Keratinocyte (primary cell): ENCODE measurements at regions not wholly inside any gene's neighbourhood (a gene's known extent, or its start where the extent isn't known, plus 50 kb on each side); places are given as distances from the start of the nearest gene placed in this dataset.

Source experiments
- DNase-seq: peaks from one replicate; pipeline ENCODE4 v3.0.0-alpha.2; 2011; ENCODE audit warnings: low read depth, missing footprints, low spot score
- FAIRE-seq: peaks from 2 replicates; lab custom pipeline; 2011; peaks lifted over from hg19 to GRCh38; lab: Jason Lieb, UNC
- H2AFZ ChIP-seq: 2 replicates; pipeline ENCODE4 v1.6.0; 2012; ENCODE audit warnings: low read length, control low read depth, inconsistent platforms; ENCODE audit not compliant: control insufficient read depth
- H3K27ac ChIP-seq: 2 replicates; pipeline ENCODE4 v1.5.1; 2011; ENCODE audit warnings: low read length; ENCODE audit not compliant: control insufficient read depth, insufficient read depth
- H3K27me3 ChIP-seq: 3 replicates; pipeline ENCODE4 v1.6.0; 2011; ENCODE audit warnings: low read length; ENCODE audit not compliant: control insufficient read depth, insufficient read depth; ENCODE audit errors: extremely low read depth
- H3K36me3 ChIP-seq, 2 experiments: 2 replicates in 1 of 2; 3 replicates in 1 of 2; pipeline ENCODE4 v1.5.1; 2011; ENCODE audit warnings: low read length in 2 of 2, mild to moderate bottlenecking in 1 of 2; ENCODE audit not compliant: control insufficient read depth in 2 of 2, insufficient read depth in 2 of 2; ENCODE audit errors: extremely low read depth in 1 of 2
- H3K4me1 ChIP-seq: 3 replicates; pipeline ENCODE4 v1.5.1; 2011; ENCODE audit warnings: low read length; ENCODE audit not compliant: control insufficient read depth, insufficient read depth; ENCODE audit errors: extremely low read depth
- H3K4me2 ChIP-seq: 3 replicates; pipeline ENCODE4 v1.6.0; 2011; ENCODE audit warnings: low read depth, low read length; ENCODE audit not compliant: control insufficient read depth, insufficient read depth; ENCODE audit errors: extremely low read depth
- H3K4me3 ChIP-seq, 3 experiments: fragments of 200-600 bp in 1 of 3; sonication (generic) in 1 of 3; 2 replicates in 2 of 3; 3 replicates in 1 of 3; pipeline ENCODE4 v1.5.1; 2011 to 2016; ENCODE audit warnings: low read length in 3 of 3, mild to moderate bottlenecking in 3 of 3, control low read depth in 2 of 3, inconsistent platforms in 1 of 3, low read depth in 1 of 3, mixed read lengths in 1 of 3, mixed run types in 1 of 3, moderate library complexity in 1 of 3; ENCODE audit not compliant: control insufficient read depth in 2 of 3, insufficient read depth in 2 of 3; ENCODE audit errors: extremely low read depth in 1 of 3
- H3K79me2 ChIP-seq: 2 replicates; pipeline ENCODE4 v1.6.0; 2012; ENCODE audit warnings: low read length; ENCODE audit not compliant: control insufficient read depth, insufficient read depth
- H3K9ac ChIP-seq: 3 replicates; pipeline ENCODE4 v1.6.0; 2011; ENCODE audit warnings: low read length; ENCODE audit not compliant: control insufficient read depth, insufficient read depth; ENCODE audit errors: extremely low read depth
- H3K9me1 ChIP-seq: 3 replicates; pipeline ENCODE4 v1.6.0; 2011; ENCODE audit warnings: low read length; ENCODE audit not compliant: control insufficient read depth, insufficient read depth; ENCODE audit errors: extremely low read depth
- H3K9me3 ChIP-seq: 2 replicates; pipeline ENCODE4 v1.5.1; 2012; ENCODE audit warnings: low read depth, low read length; ENCODE audit not compliant: control insufficient read depth
- H4K20me1 ChIP-seq: 3 replicates; pipeline ENCODE4 v1.6.0; 2011; ENCODE audit warnings: low read length; ENCODE audit not compliant: control insufficient read depth, insufficient read depth; ENCODE audit errors: extremely low read depth
- EZH2 ChIP-seq: IDR thresholded peaks from one replicate; pipeline ENCODE4 v1.6.1; 2012; ENCODE audit warnings: inconsistent platforms, mild to moderate bottlenecking, low read length, moderate library complexity
- dilution Hi-C: fragments of 300-500 bp; cut with MboI; formaldehyde crosslinking; loops from one replicate; pipeline ENCODE4 v1.7.0; 2020; ENCODE audit warnings: low sequenced_read_pairs; ENCODE audit not compliant: extremely low pct_ligation_motif_present
- TF ChIP-seq, protein P1 (sequence below), 3 experiments: IDR thresholded peaks in 1 of 3; conservative IDR thresholded peaks in 1 of 3; optimal IDR thresholded peaks in 1 of 3; 2 replicates in 2 of 3; 3 replicates in 1 of 3; pipeline versions ENCODE3 to v1.5.1; 2011; ENCODE audit warnings: low read length in 3 of 3, mild to moderate bottlenecking in 3 of 3, moderate library complexity in 2 of 3, control low read depth in 1 of 3, inconsistent platforms in 1 of 3; ENCODE audit not compliant: insufficient read depth in 2 of 3; ENCODE audit errors: extremely low read depth in 1 of 3

GRCh38 chr18:47615043-47615442, 315.4 kb downstream of the SMAD2 start:
- Histone ChIP-seq H4K20me1 (no peaks in the 10 kb centered on the region), H3K27ac (no peak overlapping the region), H3K36me3 (no peaks in the 10 kb centered on the region), H3K4me2 (no peak overlapping the region), H3K4me1 (no peaks in the 10 kb centered on the region), H3K4me3 (no peak overlapping the region), H3K9me3 (no peaks in the 10 kb centered on the region), H3K79me2 (no peaks in the 10 kb centered on the region), H3K9me1 (no peaks in the 10 kb centered on the region), H3K9ac (no peak overlapping the region), H3K27me3 (no peaks in the 10 kb centered on the region), H2AFZ (no peak overlapping the region)
- DNase-seq (no peak), FAIRE-seq (no peak)
- TF ChIP-seq EZH2 = no peak
- TF ChIP-seq, protein P1, sequence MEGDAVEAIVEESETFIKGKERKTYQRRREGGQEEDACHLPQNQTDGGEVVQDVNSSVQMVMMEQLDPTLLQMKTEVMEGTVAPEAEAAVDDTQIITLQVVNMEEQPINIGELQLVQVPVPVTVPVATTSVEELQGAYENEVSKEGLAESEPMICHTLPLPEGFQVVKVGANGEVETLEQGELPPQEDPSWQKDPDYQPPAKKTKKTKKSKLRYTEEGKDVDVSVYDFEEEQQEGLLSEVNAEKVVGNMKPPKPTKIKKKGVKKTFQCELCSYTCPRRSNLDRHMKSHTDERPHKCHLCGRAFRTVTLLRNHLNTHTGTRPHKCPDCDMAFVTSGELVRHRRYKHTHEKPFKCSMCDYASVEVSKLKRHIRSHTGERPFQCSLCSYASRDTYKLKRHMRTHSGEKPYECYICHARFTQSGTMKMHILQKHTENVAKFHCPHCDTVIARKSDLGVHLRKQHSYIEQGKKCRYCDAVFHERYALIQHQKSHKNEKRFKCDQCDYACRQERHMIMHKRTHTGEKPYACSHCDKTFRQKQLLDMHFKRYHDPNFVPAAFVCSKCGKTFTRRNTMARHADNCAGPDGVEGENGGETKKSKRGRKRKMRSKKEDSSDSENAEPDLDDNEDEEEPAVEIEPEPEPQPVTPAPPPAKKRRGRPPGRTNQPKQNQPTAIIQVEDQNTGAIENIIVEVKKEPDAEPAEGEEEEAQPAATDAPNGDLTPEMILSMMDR (optimal IDR thresholded peaks at IDR 0.05 in 1 of 3, IDR thresholded peaks at IDR 0.05 in 1 of 3, conservative IDR thresholded peaks at IDR 0.05 in 1 of 3; ENCODE audit: extremely low read depth in 1 of 3, insufficient read depth in 2 of 3, low read length in 3 of 3) = no peak
- dilution Hi-C loops = no loop called here

DNA sequence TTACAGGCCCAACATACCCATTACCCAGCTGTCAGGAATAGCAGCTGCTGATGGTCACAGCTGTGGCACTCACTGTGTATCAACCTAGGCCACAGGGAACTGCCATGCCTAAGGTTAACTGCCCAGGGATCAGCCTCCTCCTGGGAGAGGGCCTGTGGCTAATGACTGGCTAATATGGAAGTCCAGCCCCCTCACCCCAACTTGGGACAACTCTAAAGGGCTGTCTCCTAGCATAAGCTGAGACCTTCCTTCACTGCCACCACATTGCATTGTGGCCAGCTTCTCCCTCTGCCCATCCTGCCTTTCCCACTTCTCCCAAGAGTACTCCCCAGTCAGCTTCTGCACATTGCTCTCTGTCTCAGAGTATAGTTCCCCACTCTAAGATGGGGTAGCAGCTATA, 316.5 kb downstream of the SMAD2 start:
- no peak overlapping the region for H3K9ac ChIP-seq
- FAIRE-seq (no peak), DNase-seq (no peak)
- no peaks in the 10 kb centered on the region for H3K27me3 ChIP-seq
- H3K9me1 ChIP-seq = no peaks in the 10 kb centered on the region
- no peak overlapping the region for H3K27ac ChIP-seq
- no peaks in the 10 kb centered on the region for H3K79me2 ChIP-seq
- no peak overlapping the region for H3K4me2 ChIP-seq
- no peaks in the 10 kb centered on the region for H4K20me1 ChIP-seq
- H3K4me3 ChIP-seq = no peak overlapping the region
- dilution Hi-C loops = no loop called here
- H3K9me3 ChIP-seq = no peaks in the 10 kb centered on the region
- TF ChIP-seq EZH2 = no peak
- TF ChIP-seq, protein P1 (optimal IDR thresholded peaks at IDR 0.05 in 1 of 3, IDR thresholded peaks at IDR 0.05 in 1 of 3, conservative IDR thresholded peaks at IDR 0.05 in 1 of 3; ENCODE audit: extremely low read depth in 1 of 3, insufficient read depth in 2 of 3, low read length in 3 of 3) = no peak
- no peaks in the 10 kb centered on the region for H3K4me1 ChIP-seq
- H2AFZ ChIP-seq = no peak overlapping the region
- no peaks in the 10 kb centered on the region for H3K36me3 ChIP-seq
